GM21381 (cell line): ENCODE measurements at regions not wholly inside any gene's neighbourhood (a gene's known extent, or its start where the extent isn't known, plus 50 kb on each side); places are given as distances from the start of the nearest gene placed in this dataset.
"Not testable (repeated sequence)": the region's sequence is repeated elsewhere in the genome, so short reads cannot be mapped to it uniquely, and the experiment has no call there.

ENCODE experiments used
- ATAC-seq: cut with Tn5 transposase; IDR thresholded peaks from one replicate; pipeline ENCODE4 v1.9.1; 2021; ENCODE audit warnings: mild to moderate bottlenecking, moderate library complexity; ENCODE audit not compliant: unreplicated experiment

GRCh38 chr5:162931501-162931900, 505.9 kb upstream of the CCNG1 start:
- ATAC-seq, result no peak

- no peak for ATAC-seq
Measured at GRCh38 chr5:162939991-162940390, 497.4 kb upstream of the CCNG1 start.

- no peak for ATAC-seq
Measured at GRCh38 chr5:162948677-162949076, 488.7 kb upstream of the CCNG1 start.

GRCh38 chr5:162956570-162956969, 480.8 kb upstream of the CCNG1 start:
- ATAC-seq, result no peak

GRCh38 chr5:162964144-162964543, 473.3 kb upstream of the CCNG1 start:
- not testable (repeated sequence) for ATAC-seq

GRCh38 chr5:162990063-162990462, 447.3 kb upstream of the CCNG1 start:
- ATAC-seq, result no peak

GRCh38 chr5:162990856-162991497, 446.4 kb upstream of the CCNG1 start:
- ATAC-seq, result peak; percentile 82

- ATAC-seq, result no peak
Measured at GRCh38 chr5:162995568-162995967, 441.8 kb upstream of the CCNG1 start.

GRCh38 chr5:162996053-162996452, 441.3 kb upstream of the CCNG1 start:
- ATAC-seq, result no peak

- ATAC-seq, result no peak
Measured at GRCh38 chr5:163005949-163006348, 431.4 kb upstream of the CCNG1 start.

- ATAC-seq, result no peak
Measured at GRCh38 chr5:163022582-163023128, 414.7 kb upstream of the CCNG1 start.

- ATAC-seq, result no peak
Measured at GRCh38 chr5:163023846-163024245, 413.5 kb upstream of the CCNG1 start.

GRCh38 chr5:163024936-163025335, 412.5 kb upstream of the CCNG1 start:
- ATAC-seq, result no peak

- no peak for ATAC-seq
Measured at GRCh38 chr5:163033656-163034055, 403.7 kb upstream of the CCNG1 start.

GRCh38 chr5:163041254-163041653, 396.1 kb upstream of the CCNG1 start:
- ATAC-seq, result no peak

GRCh38 chr5:163079618-163080017, 357.8 kb upstream of the CCNG1 start:
- no peak for ATAC-seq

- ATAC-seq, result no peak
Measured at GRCh38 chr5:163089230-163089629, 348.2 kb upstream of the CCNG1 start.

GRCh38 chr5:163089926-163090325, 347.5 kb upstream of the CCNG1 start:
- no peak for ATAC-seq

GRCh38 chr5:163094492-163095180, 342.8 kb upstream of the CCNG1 start:
- peak; percentile 87 for ATAC-seq

GRCh38 chr5:163104464-163104863, 332.9 kb upstream of the CCNG1 start:
- ATAC-seq, result no peak

GRCh38 chr5:163105456-163105855, 331.9 kb upstream of the CCNG1 start:
- no peak for ATAC-seq

- ATAC-seq, result no peak
Measured at GRCh38 chr5:163106098-163106497, 331.3 kb upstream of the CCNG1 start.
